ENCODE measurements at regions not wholly inside any gene's neighbourhood (a gene's known extent, or its start where the extent isn't known, plus 50 kb on each side); places are given as distances from the start of the nearest gene placed in this dataset.

GRCh38 chr16:14370736-14371234 lies 259.3 kb downstream of the PARN start:
- TF ChIP-seq EP300 (IDR thresholded peaks at IDR 0.05), result no peak
- TF ChIP-seq POLR2AphosphoS5 (IDR thresholded peaks at IDR 0.05), result no peak
- no peak for TF ChIP-seq POLR2A (IDR thresholded peaks at IDR 0.05; ENCODE audit: low read depth)
- no peak for TF ChIP-seq CTCF (IDR thresholded peaks at IDR 0.05)
- H3K9me3 ChIP-seq, result no peaks in the 10 kb centered on the region
- DNase-seq (ENCODE audit: extremely low spot score), result no peak
- H3K27ac ChIP-seq (replicated peaks in 1 of 4), result no peak overlapping the region
- H3K4me1 ChIP-seq, result peaks cover 0 to 6% (median 3%) of the 10 kb centered on the region in 4 donors
- no peaks in the 10 kb centered on the region for H3K36me3 ChIP-seq
- no peak overlapping the region for H3K4me3 ChIP-seq
- H3K27me3 ChIP-seq, result no peaks in the 10 kb centered on the region
- intact Hi-C loops (cut with DNase I), result no loop called here
- 73% methylated on average over 6 of the region's 7 CpGs for WGBS

DNA sequence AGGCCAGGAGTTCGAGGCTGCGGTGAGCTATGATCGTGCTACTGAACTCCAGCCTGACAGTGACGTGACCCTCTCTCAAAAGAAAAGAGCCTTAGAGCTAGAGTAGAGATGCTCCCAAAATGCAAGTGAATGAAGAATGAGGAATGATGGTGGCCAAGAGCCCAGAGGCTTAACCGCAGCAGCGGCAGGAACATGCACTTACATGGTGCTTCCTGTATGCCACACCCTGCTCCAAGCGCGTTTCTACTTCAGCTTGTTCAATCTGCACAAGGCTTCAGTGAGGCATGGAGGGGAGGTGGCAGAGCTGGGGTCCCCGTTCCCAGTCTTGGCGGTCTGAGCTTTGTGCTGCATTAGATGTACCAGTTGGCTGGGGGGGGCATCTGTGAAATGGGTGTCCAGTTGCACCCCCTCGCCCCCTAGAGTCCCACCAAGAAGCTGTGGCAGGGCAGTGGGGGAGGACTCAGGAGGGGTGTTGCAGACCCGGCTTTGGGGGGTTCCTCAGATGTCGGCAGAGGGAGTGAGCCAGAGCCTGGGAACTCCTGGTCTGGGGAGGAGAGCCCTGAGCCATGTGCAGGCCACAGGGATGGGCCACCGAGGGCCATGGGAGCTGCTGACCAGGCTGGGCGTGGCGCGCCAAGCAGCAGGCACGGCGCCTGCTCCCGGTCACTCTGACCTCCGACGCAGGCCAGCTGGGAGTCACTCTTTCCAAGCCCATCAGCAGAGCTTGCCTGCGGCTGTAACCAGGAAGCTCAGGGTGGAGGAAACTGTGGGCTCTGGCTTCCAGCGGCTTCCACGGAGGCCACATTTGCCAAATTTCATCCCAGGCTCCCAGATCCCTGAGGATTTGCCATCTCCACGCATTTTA lies 260.1 kb downstream of the PARN start:
- no peaks in the 10 kb centered on the region for H3K9me3 ChIP-seq
- no peaks in the 10 kb centered on the region for H3K27me3 ChIP-seq
- no peak for TF ChIP-seq POLR2A (IDR thresholded peaks at IDR 0.05; ENCODE audit: low read depth)
- DNase-seq (ENCODE audit: extremely low spot score), result no peak
- H3K36me3 ChIP-seq, result no peaks in the 10 kb centered on the region
- WGBS, result 64% methylated on average over 15 of the region's 26 CpGs
- intact Hi-C loops (cut with DNase I), result no loop called here
- H3K4me1 ChIP-seq, result peaks cover 0 to 6% (median 3%) of the 10 kb centered on the region in 4 donors
- H3K4me3 ChIP-seq, result no peak overlapping the region
- no peak overlapping the region for H3K27ac ChIP-seq (replicated peaks in 1 of 4)

- TF ChIP-seq EP300 (IDR thresholded peaks at IDR 0.05), result no peak
- no peak for TF ChIP-seq POLR2A (IDR thresholded peaks at IDR 0.05; ENCODE audit: low read depth)
- H3K4me3 ChIP-seq, result no peak overlapping the region
- H3K4me1 ChIP-seq, result peaks cover 0 to 18% (median 10%) of the 10 kb centered on the region in 4 donors
- no peak overlapping the region for H3K27ac ChIP-seq (replicated peaks in 1 of 4)
- DNase-seq (ENCODE audit: extremely low spot score), result no peak
- H3K27me3 ChIP-seq, result no peaks in the 10 kb centered on the region
- no peaks in the 10 kb centered on the region for H3K9me3 ChIP-seq
- H3K36me3 ChIP-seq, result no peaks in the 10 kb centered on the region
- intact Hi-C loops (cut with DNase I), result no loop called here
- WGBS, result 97% methylated on average over 3 of the region's 3 CpGs
Observed at GRCh38 chr16:14368399-14368798, 261.7 kb downstream of the PARN start.

- no peak overlapping the region for H3K27ac ChIP-seq (replicated peaks in 1 of 4)
- no peak for DNase-seq (ENCODE audit: extremely low spot score)
- H3K9me3 ChIP-seq, result no peaks in the 10 kb centered on the region
- H3K36me3 ChIP-seq, result no peaks in the 10 kb centered on the region
- TF ChIP-seq EP300 (IDR thresholded peaks at IDR 0.05), result no peak
- WGBS, result 91% methylated on average over 10 of the region's 10 CpGs
- H3K4me1 ChIP-seq, result peaks cover 0 to 30% (median 21%) of the 10 kb centered on the region in 4 donors
- H3K4me3 ChIP-seq, result no peak overlapping the region
- no peaks in the 10 kb centered on the region for H3K27me3 ChIP-seq
- intact Hi-C loops (cut with DNase I), result no loop called here
Observed at GRCh38 chr16:14366974-14367707, 262.9 kb downstream of the PARN start.

DNA sequence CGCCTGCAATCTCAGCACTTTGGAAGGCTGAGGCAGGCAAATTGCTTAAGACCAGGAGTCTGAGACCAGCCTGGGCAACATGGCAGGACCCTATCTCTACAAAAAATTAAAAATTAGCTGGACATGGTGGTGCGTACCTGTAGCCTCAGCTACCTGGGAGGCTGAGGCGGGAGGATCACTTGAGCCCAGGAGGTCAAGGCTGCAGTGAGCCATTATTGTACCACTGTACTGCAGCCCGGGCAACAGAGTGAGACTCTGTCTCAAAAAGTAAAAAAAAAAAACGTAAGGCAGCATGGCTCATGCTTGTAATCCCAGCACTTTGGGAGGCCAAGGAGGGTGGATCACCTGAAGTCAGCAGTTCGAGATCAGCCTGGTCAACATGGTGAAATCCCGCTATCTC lies 263.6 kb downstream of the PARN start:
- no peaks in the 10 kb centered on the region for H3K9me3 ChIP-seq
- TF ChIP-seq POLR2A (IDR thresholded peaks at IDR 0.05; ENCODE audit: low read depth) (no peak), POLR2AphosphoS5 (IDR thresholded peaks at IDR 0.05) (no peak), EP300 (IDR thresholded peaks at IDR 0.05) (no peak)
- no peaks in the 10 kb centered on the region for H3K27me3 ChIP-seq
- DNase-seq (ENCODE audit: extremely low spot score), result no peak
- WGBS, result 97% methylated on average over 7 of the region's 7 CpGs
- H3K4me1 ChIP-seq, result peaks cover 0 to 31% (median 24%) of the 10 kb centered on the region in 4 donors
- H3K36me3 ChIP-seq, result no peaks in the 10 kb centered on the region
- H3K4me3 ChIP-seq, result no peak overlapping the region
- intact Hi-C loops (cut with DNase I), result no loop called here
- no peak overlapping the region for H3K27ac ChIP-seq (replicated peaks in 1 of 4)

DNA sequence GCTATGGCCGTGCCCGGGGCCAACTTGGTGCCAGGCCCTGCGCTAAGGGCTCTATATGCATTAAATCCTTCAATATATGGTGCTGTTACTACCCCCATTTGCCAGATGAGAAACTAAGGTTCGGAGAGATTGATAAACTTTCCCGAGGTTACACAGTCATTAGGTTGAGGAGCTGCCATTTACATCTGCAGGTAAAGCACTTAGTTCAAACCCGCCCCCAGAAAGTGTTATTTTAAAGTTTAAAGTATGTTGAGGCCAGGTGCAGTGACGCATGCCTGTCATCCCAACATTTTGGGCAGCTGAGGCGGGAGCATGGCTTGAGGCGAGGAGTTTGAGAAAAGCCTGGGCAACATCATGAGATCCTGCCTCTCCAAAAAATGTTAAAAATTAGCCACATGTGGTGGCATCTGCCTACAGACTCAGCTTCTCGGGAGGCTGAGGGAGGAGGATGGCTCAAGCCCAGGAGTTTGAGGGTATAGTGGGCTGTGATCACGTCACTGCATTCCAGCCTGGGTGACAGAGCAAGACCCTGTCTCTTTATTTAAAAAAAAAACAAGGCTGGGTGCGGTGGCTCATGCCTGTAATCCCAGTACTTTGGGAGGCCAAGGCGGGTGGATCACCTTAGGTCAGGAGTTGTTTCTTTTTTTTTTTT lies 264.7 kb downstream of the PARN start:
- intact Hi-C loops (cut with DNase I), result no loop called here
- WGBS, result 94% methylated on average over 13 of the region's 13 CpGs

More for the DNA sequence above, 264.7 kb downstream of the PARN start:
- no peak for TF ChIP-seq POLR2AphosphoS5 (IDR thresholded peaks at IDR 0.05)
- TF ChIP-seq EP300 (IDR thresholded peaks at IDR 0.05), result no peak
- TF ChIP-seq CTCF (IDR thresholded peaks at IDR 0.05), result no peak
- no peak for TF ChIP-seq POLR2A (IDR thresholded peaks at IDR 0.05; ENCODE audit: low read depth)
- H3K4me1 ChIP-seq, result peaks cover 0 to 31% (median 23%) of the 10 kb centered on the region in 4 donors
- no peaks in the 10 kb centered on the region for H3K27me3 ChIP-seq
- no peak for DNase-seq (ENCODE audit: extremely low spot score)
- H3K36me3 ChIP-seq, result no peaks in the 10 kb centered on the region
- no peak overlapping the region for H3K27ac ChIP-seq (replicated peaks in 1 of 4)
- no peaks in the 10 kb centered on the region for H3K9me3 ChIP-seq
- no peak overlapping the region for H3K4me3 ChIP-seq
